Amniotic stem cell (primary cell): ENCODE measurements at regions not wholly inside any gene's neighbourhood (a gene's known extent, or its start where the extent isn't known, plus 50 kb on each side); places are given as distances from the start of the nearest gene placed in this dataset.

Experiments
- DNase-seq: peaks from one replicate; lab custom pipeline; 2025; lab: John Stamatoyannopoulos, UW

GRCh38 chr10:3523309-3524050, 261.5 kb downstream of the KLF6 start:
- DNase-seq: no peak

- no peak for DNase-seq
Observed at GRCh38 chr10:3516923-3517255, 268.1 kb downstream of the KLF6 start.

GRCh38 chr10:3516234-3516922, 268.6 kb downstream of the KLF6 start:
- no peak for DNase-seq

- no peak for DNase-seq
Observed at GRCh38 chr10:3514691-3515090, 270.3 kb downstream of the KLF6 start.

GRCh38 chr10:3512263-3512662, 272.7 kb downstream of the KLF6 start:
- no peak for DNase-seq

- DNase-seq: no peak
Observed at GRCh38 chr10:3511483-3511882, 273.5 kb downstream of the KLF6 start.

- no peak for DNase-seq
Observed at GRCh38 chr10:3510741-3511140, 274.3 kb downstream of the KLF6 start.

- DNase-seq: no peak
Observed at GRCh38 chr10:3509355-3509754, 275.7 kb downstream of the KLF6 start.

- no peak for DNase-seq
Observed at GRCh38 chr10:3503299-3503698, 281.7 kb downstream of the KLF6 start.

GRCh38 chr10:3502673-3503072, 282.3 kb downstream of the KLF6 start:
- no peak for DNase-seq

- no peak for DNase-seq
Observed at GRCh38 chr10:3500408-3500856, 284.6 kb downstream of the KLF6 start.

- no peak for DNase-seq
Observed at GRCh38 chr10:3499120-3499519, 285.9 kb downstream of the KLF6 start.

GRCh38 chr10:3497581-3497980, 287.4 kb downstream of the KLF6 start:
- DNase-seq: no peak

GRCh38 chr10:3496138-3496537, 288.9 kb downstream of the KLF6 start:
- no peak for DNase-seq

- no peak for DNase-seq
Observed at GRCh38 chr10:3495281-3495680, 289.7 kb downstream of the KLF6 start.

GRCh38 chr10:3494838-3495230, 290.2 kb downstream of the KLF6 start:
- DNase-seq: no peak

GRCh38 chr10:3494131-3494837, 290.7 kb downstream of the KLF6 start:
- no peak for DNase-seq

GRCh38 chr10:3493621-3494020, 291.4 kb downstream of the KLF6 start:
- DNase-seq: no peak

GRCh38 chr10:3491571-3491970, 293.4 kb downstream of the KLF6 start:
- DNase-seq: no peak

- no peak for DNase-seq
Observed at GRCh38 chr10:3487228-3487627, 297.8 kb downstream of the KLF6 start.

GRCh38 chr10:3486346-3487065, 298.5 kb downstream of the KLF6 start:
- DNase-seq: no peak

GRCh38 chr10:3485057-3485686, 299.8 kb downstream of the KLF6 start:
- no peak for DNase-seq
